Uterus (tissue), 3 donors: ENCODE measurements at regions not wholly inside any gene's neighbourhood (a gene's known extent, or its start where the extent isn't known, plus 50 kb on each side); places are given as distances from the start of the nearest gene placed in this dataset.

Experiments used
- DNase-seq, 2 donors: peaks; one replicate each; pipeline ENCODE4 v3.0.0-alpha.2; 2019 to 2020
- H3K27ac ChIP-seq, 2 donors: fragments of 200-600 bp; sonication (generic); 1 replicate in 1 of 2; 2 replicates in 1 of 2; pipeline ENCODE4 v1.5.1; 2016 to 2018
- H3K27me3 ChIP-seq, 2 donors: fragments of 200-600 bp; sonication (generic); one replicate each; pipeline ENCODE4 v1.5.1; 2018 to 2019; ENCODE audit warnings: control low read depth in 1 of 2
- H3K36me3 ChIP-seq, 2 donors: fragments of 200-600 bp; sonication (generic); one replicate each; pipeline ENCODE4 v1.5.1; 2019; ENCODE audit warnings: control low read depth in 1 of 2
- H3K4me1 ChIP-seq, 2 donors: fragments of 200-600 bp; sonication (generic); one replicate each; pipeline ENCODE4 v1.5.1; 2018 to 2019; ENCODE audit warnings: control low read depth in 1 of 2
- H3K4me3 ChIP-seq, 2 donors: fragments of 200-600 bp; sonication (generic); 1 replicate in 1 of 2; 2 replicates in 1 of 2; pipeline ENCODE4 v1.5.1; 2018 to 2019; ENCODE audit warnings: mild to moderate bottlenecking in 1 of 2
- H3K9me3 ChIP-seq, 2 donors: fragments of 200-600 bp; sonication (generic); one replicate each; pipeline ENCODE4 v1.5.1; 2019; ENCODE audit warnings: control low read depth in 1 of 2
- POLR2A ChIP-seq, 2 donors: fragments of 450-650 bp; IDR thresholded peaks; one replicate each; pipeline ENCODE4 v1.6.1; 2016; ENCODE audit warnings: antibody characterized with exemption in 2 of 2, mild to moderate bottlenecking in 1 of 2, moderate library complexity in 1 of 2
- intact Hi-C: fragments of 100-400 bp; cut with DNase I; formaldehyde crosslinking; loops from one replicate; pipeline ENCODE4 v1.15.1; 2023; ENCODE audit warnings: low total_unique reads
- TF ChIP-seq, protein P1 (sequence below), 4 experiments: fragments of 200-600 bp in 2 of 4; fragments of 450-650 bp in 2 of 4; sonication (generic) in 2 of 4; IDR thresholded peaks; one replicate each; pipeline ENCODE4 v1.5.1; 2016 to 2019; ENCODE audit warnings: antibody characterized with exemption in 4 of 4, mild to moderate bottlenecking in 2 of 4, moderate library complexity in 1 of 4
- donor health status: DM: yes; HTN: yes; CAD: no.

DNA sequence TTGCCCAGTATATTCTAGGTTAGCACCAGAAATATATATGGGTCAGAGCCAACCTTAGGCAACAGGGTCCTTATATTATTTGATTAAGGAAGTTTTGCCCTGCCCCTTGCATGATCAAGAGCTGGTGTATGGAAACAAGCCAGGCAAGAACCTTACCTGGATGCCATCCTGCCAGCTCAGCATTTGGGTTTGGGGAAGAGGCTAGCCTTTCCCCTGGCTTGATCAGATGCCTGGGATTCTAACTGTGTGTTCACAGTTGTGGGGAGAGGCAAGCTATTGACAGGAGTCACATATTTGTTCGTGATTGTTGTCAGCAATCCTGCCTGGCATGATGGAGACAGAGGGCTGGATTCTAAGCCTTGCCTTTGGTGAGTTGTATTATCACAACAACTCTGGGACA lies 260.0 kb upstream of the DACH1 start:
- Histone ChIP-seq H3K4me1 (no peaks in the 10 kb centered on the region), H3K9me3 (no peaks in the 10 kb centered on the region), H3K27ac (no peak overlapping the region), H3K4me3 (no peak overlapping the region), H3K36me3 (no peaks in the 10 kb centered on the region), H3K27me3 (no peaks in the 10 kb centered on the region)
- TF ChIP-seq POLR2A (IDR thresholded peaks at IDR 0.05), result no peak
- TF ChIP-seq, protein P1, sequence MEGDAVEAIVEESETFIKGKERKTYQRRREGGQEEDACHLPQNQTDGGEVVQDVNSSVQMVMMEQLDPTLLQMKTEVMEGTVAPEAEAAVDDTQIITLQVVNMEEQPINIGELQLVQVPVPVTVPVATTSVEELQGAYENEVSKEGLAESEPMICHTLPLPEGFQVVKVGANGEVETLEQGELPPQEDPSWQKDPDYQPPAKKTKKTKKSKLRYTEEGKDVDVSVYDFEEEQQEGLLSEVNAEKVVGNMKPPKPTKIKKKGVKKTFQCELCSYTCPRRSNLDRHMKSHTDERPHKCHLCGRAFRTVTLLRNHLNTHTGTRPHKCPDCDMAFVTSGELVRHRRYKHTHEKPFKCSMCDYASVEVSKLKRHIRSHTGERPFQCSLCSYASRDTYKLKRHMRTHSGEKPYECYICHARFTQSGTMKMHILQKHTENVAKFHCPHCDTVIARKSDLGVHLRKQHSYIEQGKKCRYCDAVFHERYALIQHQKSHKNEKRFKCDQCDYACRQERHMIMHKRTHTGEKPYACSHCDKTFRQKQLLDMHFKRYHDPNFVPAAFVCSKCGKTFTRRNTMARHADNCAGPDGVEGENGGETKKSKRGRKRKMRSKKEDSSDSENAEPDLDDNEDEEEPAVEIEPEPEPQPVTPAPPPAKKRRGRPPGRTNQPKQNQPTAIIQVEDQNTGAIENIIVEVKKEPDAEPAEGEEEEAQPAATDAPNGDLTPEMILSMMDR (IDR thresholded peaks at IDR 0.05), result no peak
- intact Hi-C loops, result no loop called here
- DNase-seq, result no peak

DNA sequence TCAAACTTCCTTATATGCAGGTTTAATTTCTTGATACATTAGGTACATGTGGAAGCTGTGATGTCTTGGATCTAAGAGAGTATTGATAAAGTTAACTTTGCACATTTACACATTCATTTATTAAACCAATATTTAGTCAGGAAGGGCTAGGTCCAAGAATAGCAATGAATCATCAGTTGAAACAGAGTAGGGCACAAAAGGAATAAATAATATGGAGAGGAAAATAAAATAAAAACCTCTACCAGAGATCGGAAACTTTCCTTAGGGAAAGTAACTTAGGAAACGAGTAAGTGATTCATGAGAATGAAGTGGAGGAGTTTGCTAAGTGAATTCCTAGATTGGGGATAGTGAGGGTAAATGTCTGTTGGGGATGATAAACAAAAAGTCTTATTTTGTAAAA lies 259.4 kb upstream of the DACH1 start:
- intact Hi-C loops, result no loop called here
- Histone ChIP-seq H3K27ac (no peak overlapping the region), H3K4me3 (no peak overlapping the region), H3K36me3 (no peaks in the 10 kb centered on the region), H3K27me3 (no peaks in the 10 kb centered on the region), H3K4me1 (no peaks in the 10 kb centered on the region), H3K9me3 (no peaks in the 10 kb centered on the region)
- no peak for DNase-seq
- TF ChIP-seq, protein P1 (IDR thresholded peaks at IDR 0.05), result no peak
- TF ChIP-seq POLR2A (IDR thresholded peaks at IDR 0.05), result no peak

DNA sequence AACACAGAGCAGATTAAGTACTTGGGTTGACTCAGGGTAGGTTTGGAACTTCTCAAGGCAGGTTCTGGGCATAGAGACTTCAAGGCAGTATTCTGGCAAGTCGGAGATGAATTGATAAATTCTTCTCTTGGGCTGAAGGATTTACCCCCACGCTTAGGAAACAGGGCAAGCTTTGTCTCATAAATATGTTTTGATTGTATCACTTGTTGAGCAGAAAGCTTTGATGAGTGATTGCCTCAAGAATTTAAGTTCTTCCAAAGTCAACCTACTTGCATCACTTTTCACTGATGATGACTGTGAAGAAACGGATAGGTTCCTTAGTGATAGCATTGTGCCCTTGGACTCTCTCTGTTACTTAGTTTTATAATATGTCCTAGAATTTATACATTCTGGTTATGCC lies 258.6 kb upstream of the DACH1 start:
- Histone ChIP-seq H3K27ac (no peak overlapping the region), H3K9me3 (no peaks in the 10 kb centered on the region), H3K36me3 (no peaks in the 10 kb centered on the region), H3K27me3 (no peaks in the 10 kb centered on the region), H3K4me3 (no peak overlapping the region), H3K4me1 (no peaks in the 10 kb centered on the region)
- TF ChIP-seq, protein P1 (IDR thresholded peaks at IDR 0.05), result no peak
- TF ChIP-seq POLR2A (IDR thresholded peaks at IDR 0.05), result no peak
- DNase-seq, result no peak
- intact Hi-C loops, result no loop called here

DNA sequence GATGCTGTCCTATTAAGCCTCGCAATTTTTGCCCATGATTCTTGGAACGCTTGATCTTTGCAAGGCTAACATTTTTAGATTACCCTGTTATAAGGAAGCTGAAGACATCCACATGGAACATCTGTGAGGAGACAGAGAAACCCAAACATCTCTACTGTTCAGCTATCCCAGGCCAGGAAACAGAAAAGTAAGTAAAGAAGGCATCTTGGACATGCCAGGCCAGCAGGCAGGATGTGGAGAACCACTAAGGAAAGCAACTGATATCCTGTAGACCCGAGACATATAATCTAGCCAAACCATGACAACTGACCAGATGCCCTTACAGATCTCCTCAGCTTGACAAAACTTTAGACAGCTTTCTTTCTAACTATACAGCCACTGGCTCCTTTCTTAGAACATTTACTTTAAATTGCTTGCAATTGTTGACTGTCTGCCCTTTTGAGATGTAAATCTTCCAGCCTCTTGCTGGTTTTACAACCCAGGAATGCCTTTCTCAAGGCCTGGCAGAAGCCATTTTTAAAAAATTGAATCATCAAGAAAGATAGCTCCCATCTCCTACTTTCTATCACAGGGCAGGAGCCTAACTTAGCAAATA lies 255.8 kb upstream of the DACH1 start:
- TF ChIP-seq, protein P1 (IDR thresholded peaks at IDR 0.05), result no peak
- no peak for TF ChIP-seq POLR2A (IDR thresholded peaks at IDR 0.05)
- intact Hi-C loops, result no loop called here
- no peak overlapping the region for H3K27ac ChIP-seq

DNA sequence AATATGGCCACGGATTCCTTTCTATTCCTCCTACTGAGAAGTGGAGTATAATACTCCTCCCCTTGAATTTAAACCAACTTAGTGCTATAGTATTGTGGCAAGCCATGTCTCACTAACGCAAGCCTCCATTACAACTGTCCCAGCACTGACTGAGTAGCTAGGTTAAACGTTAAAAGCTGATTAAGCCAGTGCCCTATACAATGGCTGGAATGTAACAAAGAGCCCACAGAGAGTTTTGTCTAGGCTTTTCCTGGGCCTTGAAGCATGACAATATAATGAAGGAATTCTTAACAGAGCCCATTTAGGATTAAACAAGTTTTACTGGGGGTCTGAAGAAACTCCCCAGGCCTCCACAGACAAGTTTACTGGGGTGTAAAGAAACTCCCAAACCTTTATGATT lies 254.5 kb upstream of the DACH1 start:
- Histone ChIP-seq H3K9me3 (no peaks in the 10 kb centered on the region), H3K4me3 (no peak overlapping the region), H3K27me3 (no peaks in the 10 kb centered on the region), H3K4me1 (no peaks in the 10 kb centered on the region), H3K27ac (no peak overlapping the region), H3K36me3 (no peaks in the 10 kb centered on the region)
- DNase-seq, result no peak
- intact Hi-C loops, result no loop called here
- TF ChIP-seq, protein P1 (IDR thresholded peaks at IDR 0.05), result no peak
- no peak for TF ChIP-seq POLR2A (IDR thresholded peaks at IDR 0.05)

More for the DNA sequence above, 255.8 kb upstream of the DACH1 start:
- Histone ChIP-seq H3K27me3 (no peaks in the 10 kb centered on the region), H3K4me3 (no peak overlapping the region), H3K9me3 (no peaks in the 10 kb centered on the region), H3K36me3 (no peaks in the 10 kb centered on the region), H3K4me1 (no peaks in the 10 kb centered on the region)
- DNase-seq, result no peak
